HCT116 (cell line): ENCODE measurements at regions not wholly inside any gene's neighbourhood (a gene's known extent, or its start where the extent isn't known, plus 50 kb on each side); places are given as distances from the start of the nearest gene placed in this dataset.

Experiments
- ATAC-seq: fragments of 200-7000 bp; cut with Tn5 transposase; 2 replicates; pipeline ENCODE4 v1.9.1; 2020; ENCODE audit warnings: mild to moderate bottlenecking, moderate library complexity
- BruUV-seq: library from RNA; stranded (reverse); fragments of 400-500 nt; replicated peaks from 2 replicates; lab custom pipeline; 2021; lab: Mats Ljungman, UMichigan
- CTCF ChIA-PET: fragments of 300-600 bp; sonication (Branson Sonifier 250); formaldehyde crosslinking; loops from one replicate; lab custom pipeline; 2021; ENCODE audit warnings: antibody characterized with exemption; lab: Charles Lee
- POLR2A ChIA-PET: fragments of 300-600, 350-600 bp; sonication (Branson Sonifier 250); formaldehyde crosslinking; loops from one replicate; lab custom pipeline; 2021; ENCODE audit warnings: antibody characterized with exemption; lab: Charles Lee
- RAD21 ChIA-PET, 2 experiments: fragments of 300-600 bp; sonication (Branson Sonifier 250); formaldehyde crosslinking; loops; one replicate each; lab custom pipeline; 2023; ENCODE audit warnings: low total read pairs in 2 of 2; ENCODE audit not compliant: uncharacterized antibody in 2 of 2, unreplicated experiment in 2 of 2, low non-redundant PET in 1 of 2; lab: Charles Lee
- DNase-seq: peaks from one replicate; pipeline ENCODE4 v3.0.0-alpha.2; 2010; ENCODE audit warnings: low read depth, low spot score
- H2AFZ ChIP-seq: fragments of 200-600 bp; shearing (Covaris generic), sonication (generic); 2 replicates; pipeline ENCODE4 v1.6.1; 2017; ENCODE audit warnings: low read depth, mixed run types, mixed read lengths, antibody characterized with exemption, low read length; ENCODE audit not compliant: poor library complexity, severe bottlenecking
- H3K27ac ChIP-seq: 2 replicates; pipeline ENCODE4 v1.5.1; 2012; ENCODE audit warnings: low read depth, low read length
- H3K27me3 ChIP-seq: fragments of 200-600 bp; sonication (generic); 2 replicates; pipeline ENCODE4 v1.6.1; 2016; ENCODE audit warnings: mixed run types, low read length, mixed read lengths; ENCODE audit not compliant: insufficient read depth
- H3K36me3 ChIP-seq, 2 experiments: fragments of 200-500 bp in 1 of 2; fragments of 200-600 bp in 1 of 2; sonication (Bioruptor generic) in 1 of 2; sonication (generic) in 1 of 2; 2 replicates each; pipeline versions ENCODE4 v1.5.1 to v1.6.1; 2014 to 2016; ENCODE audit warnings: low read length in 2 of 2, inconsistent platforms in 1 of 2, mixed read lengths in 1 of 2, mixed run types in 1 of 2; ENCODE audit not compliant: insufficient read depth in 2 of 2, control insufficient read depth in 1 of 2
- H3K4me1 ChIP-seq, 2 experiments: fragments of 200-600 bp in 1 of 2; sonication (generic) in 1 of 2; 2 replicates each; pipeline versions ENCODE4 v1.5.1 to v1.6.1; 2012 to 2017; ENCODE audit warnings: low read length in 2 of 2, inconsistent platforms in 1 of 2, mild to moderate bottlenecking in 1 of 2, mixed read lengths in 1 of 2, mixed run types in 1 of 2, moderate library complexity in 1 of 2; ENCODE audit not compliant: insufficient read depth in 2 of 2, control insufficient read depth in 1 of 2
- H3K4me2 ChIP-seq: fragments of 200-600 bp; sonication (generic); 2 replicates; pipeline ENCODE4 v1.6.1; 2017; ENCODE audit warnings: mixed run types, low read length, mixed read lengths
- H3K4me3 ChIP-seq, 2 experiments: fragments of 200-600 bp in 1 of 2; sonication (generic) in 1 of 2; replicated peaks in 1 of 2; 2 replicates each; pipeline ENCODE4 v1.5.1; 2011 to 2016; ENCODE audit warnings: low read length in 2 of 2, control low read depth in 1 of 2, low read depth in 1 of 2, mild to moderate bottlenecking in 1 of 2, mixed read lengths in 1 of 2, mixed run types in 1 of 2
- H3K79me2 ChIP-seq: fragments of 200-600 bp; sonication (generic); 2 replicates; pipeline ENCODE4 v1.6.1; 2017; ENCODE audit warnings: mild to moderate bottlenecking, mixed run types, low read length, moderate library complexity, mixed read lengths; ENCODE audit not compliant: insufficient read depth
- H3K9ac ChIP-seq: fragments of 200-600 bp; sonication (generic); 2 replicates; pipeline ENCODE4 v1.6.1; 2016; ENCODE audit warnings: low read length, mixed read lengths
- H3K9me2 ChIP-seq: fragments of 200-600 bp; sonication (generic), shearing (Covaris generic); 2 replicates; pipeline ENCODE4 v1.6.1; 2017; ENCODE audit warnings: mixed run types, mild to moderate bottlenecking, moderate library complexity; ENCODE audit not compliant: insufficient read depth
- H3K9me3 ChIP-seq, 2 experiments: fragments of 200-500 bp in 1 of 2; fragments of 200-600 bp in 1 of 2; sonication (Bioruptor generic) in 1 of 2; sonication (generic) in 1 of 2; 2 replicates each; pipeline ENCODE4 v1.6.1; 2014 to 2017; ENCODE audit warnings: low read length in 2 of 2, mixed read lengths in 2 of 2, inconsistent platforms in 1 of 2, low read depth in 1 of 2, mild to moderate bottlenecking in 1 of 2, mixed run types in 1 of 2, moderate library complexity in 1 of 2; ENCODE audit not compliant: control insufficient read depth in 1 of 2, insufficient read depth in 1 of 2
- H4K20me1 ChIP-seq: fragments of 200-600 bp; sonication (generic), shearing (Covaris generic); 2 replicates; pipeline ENCODE4 v1.6.1; 2017; ENCODE audit warnings: mixed run types, mild to moderate bottlenecking, moderate library complexity; ENCODE audit not compliant: insufficient read depth
- ATF3 ChIP-seq: IDR thresholded peaks from 2 replicates; pipeline ENCODE4 v1.6.1; 2012
- ELF1 ChIP-seq: IDR thresholded peaks from 2 replicates; pipeline ENCODE4 v1.6.1; 2012; ENCODE audit warnings: low read depth, borderline replicate concordance
- EZH2 ChIP-seq: fragments of 200-600 bp; sonication (generic); IDR thresholded peaks from 2 replicates; pipeline ENCODE4 v1.6.1; 2017; ENCODE audit warnings: antibody characterized with exemption, mixed run types
- EZH2phosphoT487 ChIP-seq: fragments of 200-600 bp; IDR thresholded peaks from 2 replicates; pipeline ENCODE4 v1.6.1; 2018; ENCODE audit warnings: antibody characterized with exemption, borderline replicate concordance
- FOSL1 ChIP-seq: IDR thresholded peaks from 2 replicates; pipeline ENCODE4 v1.6.1; 2012; ENCODE audit warnings: low read depth
- POLR2A ChIP-seq: IDR thresholded peaks from 2 replicates; pipeline ENCODE4 v1.7.0; 2011; ENCODE audit warnings: borderline replicate concordance; ENCODE audit not compliant: insufficient read depth, insufficient read length; ENCODE audit errors: extremely low read depth
- POLR2AphosphoS5 ChIP-seq: IDR thresholded peaks from 2 replicates; pipeline ENCODE4 v1.6.1; 2011; ENCODE audit warnings: mild to moderate bottlenecking, low read depth, low read length, moderate library complexity
- RAD21 ChIP-seq: IDR thresholded peaks from 2 replicates; pipeline ENCODE4 v1.6.1; 2012; ENCODE audit warnings: low read depth, mild to moderate bottlenecking
- REST ChIP-seq: IDR thresholded peaks from 2 replicates; pipeline ENCODE4 v1.6.1; 2012; ENCODE audit warnings: low read depth
- ZFX ChIP-seq: fragments of 450-650 bp; IDR thresholded peaks from 2 replicates; pipeline ENCODE4 v1.6.1; 2017
- ZNF274 ChIP-seq: fragments of 200-500 bp; sonication (Bioruptor generic); IDR thresholded peaks from 2 replicates; pipeline ENCODE4 v1.6.1; 2014; ENCODE audit warnings: mild to moderate bottlenecking, low read depth, low read length, inconsistent platforms
- intact Hi-C: fragments of 100-400 bp; cut with micrococcal nuclease; formaldehyde crosslinking; loops from 2 replicates; pipeline ENCODE4 v1.10.0; 2022

GRCh38 chr5:168167338-168167737 lies 124.1 kb upstream of the WWC1 start:
- CTCF ChIA-PET = no interaction called here
- intact Hi-C loops = no loop called here
- POLR2A ChIA-PET = no interaction called here
- H3K4me3 ChIP-seq = no peak overlapping the region
- H3K27ac ChIP-seq = no peak overlapping the region
- no peaks in the 10 kb centered on the region for H4K20me1 ChIP-seq
- H3K9me2 ChIP-seq = no peaks in the 10 kb centered on the region
- no peak overlapping the region for H3K4me2 ChIP-seq
- no peaks in the 10 kb centered on the region for H3K9me3 ChIP-seq
- ATAC-seq (no peak), DNase-seq (no peak)
- H3K79me2 ChIP-seq = no peaks in the 10 kb centered on the region
- TF ChIP-seq EZH2 (no peak), FOSL1 (no peak), EZH2phosphoT487 (no peak)
- H3K4me1 ChIP-seq = no peaks in the 10 kb centered on the region
- H3K27me3 ChIP-seq = peaks cover 52% of the 10 kb centered on the region
- no TSS peak for BruUV-seq
- no peak overlapping the region for H2AFZ ChIP-seq
- RAD21 ChIA-PET = no interaction called here
- no peak overlapping the region for H3K9ac ChIP-seq
- no peaks in the 10 kb centered on the region for H3K36me3 ChIP-seq

- ChIA-PET RAD21 (no interaction called here), POLR2A (no interaction called here), CTCF (no interaction called here)
- no TSS peak for BruUV-seq
- Histone ChIP-seq H3K9me2 (no peaks in the 10 kb centered on the region), H3K4me1 (no peaks in the 10 kb centered on the region), H4K20me1 (no peaks in the 10 kb centered on the region), H3K27ac (no peak overlapping the region), H3K9me3 (no peaks in the 10 kb centered on the region), H2AFZ (no peak overlapping the region), H3K4me2 (no peak overlapping the region), H3K27me3 (peaks cover 57% of the 10 kb centered on the region), H3K79me2 (no peaks in the 10 kb centered on the region), H3K9ac (no peak overlapping the region), H3K4me3 (no peak overlapping the region), H3K36me3 (no peaks in the 10 kb centered on the region)
- DNase-seq (no peak), ATAC-seq (0 out of 2 replicates have a peak, but pooled peaks have one; percentile 34)
- TF ChIP-seq ATF3 (no peak), ZNF274 (no peak), ZFX (no peak), POLR2A (no peak), EZH2phosphoT487 (no peak), FOSL1 (no peak), REST (no peak), ELF1 (no peak), POLR2AphosphoS5 (no peak), RAD21 (no peak)
- intact Hi-C loops = no loop called here
Observed at GRCh38 chr5:168168978-168169698, 122.3 kb upstream of the WWC1 start.
